HG02852 (cell line): ENCODE measurements at regions not wholly inside any gene's neighbourhood (a gene's known extent, or its start where the extent isn't known, plus 50 kb on each side); places are given as distances from the start of the nearest gene placed in this dataset.

Experiments used
- ATAC-seq: cut with Tn5 transposase; IDR thresholded peaks from one replicate; pipeline ENCODE4 v1.9.1; 2021; ENCODE audit warnings: mild to moderate bottlenecking, moderate library complexity; ENCODE audit not compliant: unreplicated experiment

DNA sequence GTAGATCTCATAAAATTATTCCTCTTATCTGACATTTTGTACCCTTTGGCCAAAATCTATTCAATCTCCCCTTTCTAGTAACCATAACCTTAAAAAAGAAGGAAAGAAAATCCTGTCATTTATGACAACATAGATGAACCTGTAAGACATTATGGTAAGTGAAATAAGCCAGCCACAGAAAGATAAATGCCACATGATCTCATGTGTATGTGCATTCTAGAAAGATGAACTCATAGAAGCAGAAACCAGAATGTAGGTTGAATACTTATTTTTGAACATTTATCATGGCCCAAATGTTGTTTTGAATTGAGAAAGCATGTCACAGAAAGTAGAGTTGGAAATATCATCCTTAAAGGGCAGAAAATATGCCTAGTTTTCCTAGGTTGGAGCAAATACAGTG is 1053.6 kb downstream of the SLC6A15 start:
- no peak for ATAC-seq

GRCh38 chr12:83856803-83857202 is 1055.8 kb downstream of the SLC6A15 start:
- ATAC-seq, result no peak

- no peak for ATAC-seq
These were observed 1062.1 kb downstream of the SLC6A15 start for GRCh38 chr12:83850531-83850930.

- no peak for ATAC-seq
These were observed 1063.9 kb downstream of the SLC6A15 start for GRCh38 chr12:83848702-83849101.

DNA sequence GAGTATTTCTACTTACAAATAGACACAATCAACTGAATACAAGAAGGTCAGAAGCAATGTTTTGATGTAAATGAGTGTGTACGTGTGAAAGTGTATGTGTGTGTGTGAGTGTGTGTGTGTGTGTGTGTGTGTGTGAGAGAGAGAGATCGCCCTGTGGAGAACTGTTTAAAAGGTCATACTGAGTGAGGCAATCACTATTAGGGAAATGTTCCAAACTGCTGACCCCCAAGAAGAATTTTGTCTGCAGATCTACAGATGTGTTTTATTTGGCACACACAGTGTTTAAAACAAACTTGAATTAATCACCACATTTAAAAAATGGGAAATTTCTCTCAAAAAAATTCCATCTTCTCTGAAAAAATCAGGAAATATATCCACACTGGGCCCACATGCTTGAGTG is 1069.1 kb downstream of the SLC6A15 start:
- no peak for ATAC-seq

- peak; percentile 44 for ATAC-seq
These were observed 1071.0 kb downstream of the SLC6A15 start for GRCh38 chr12:83841620-83842019.

GRCh38 chr12:83827860-83828259 is 1084.7 kb downstream of the SLC6A15 start:
- no peak for ATAC-seq

- ATAC-seq, result no peak
These were observed 1085.4 kb downstream of the SLC6A15 start for GRCh38 chr12:83827193-83827592.

- ATAC-seq, result peak; percentile 71
These were observed 1086.5 kb downstream of the SLC6A15 start for GRCh38 chr12:83826112-83826511.

- ATAC-seq, result peak; percentile 91
These were observed 1089.1 kb downstream of the SLC6A15 start for GRCh38 chr12:83823386-83824045.

DNA sequence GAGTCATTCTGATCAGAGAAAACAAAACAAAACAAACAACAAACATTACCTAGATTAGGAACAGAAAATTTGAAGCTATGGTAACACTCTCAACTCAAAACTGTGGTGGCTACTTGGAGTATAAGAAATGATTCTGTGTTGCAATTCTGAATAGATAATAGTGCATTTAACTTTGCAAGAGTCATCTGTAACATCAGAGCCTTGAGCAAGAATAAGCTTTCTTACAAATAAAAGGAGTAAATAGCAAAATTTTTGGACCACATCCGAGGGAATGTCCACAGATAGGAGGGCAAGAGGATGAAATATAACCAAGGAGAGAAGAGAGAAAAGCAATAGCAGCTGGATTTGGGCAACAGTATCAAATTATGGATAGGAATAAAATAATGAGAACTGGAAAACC is 1090.6 kb downstream of the SLC6A15 start:
- no peak for ATAC-seq

GRCh38 chr12:83818881-83819280 is 1093.7 kb downstream of the SLC6A15 start:
- ATAC-seq, result no peak

- no peak for ATAC-seq
These were observed 1094.9 kb downstream of the SLC6A15 start for GRCh38 chr12:83817730-83818129.

GRCh38 chr12:83808591-83808990 is 1104.0 kb downstream of the SLC6A15 start:
- ATAC-seq, result no peak

DNA sequence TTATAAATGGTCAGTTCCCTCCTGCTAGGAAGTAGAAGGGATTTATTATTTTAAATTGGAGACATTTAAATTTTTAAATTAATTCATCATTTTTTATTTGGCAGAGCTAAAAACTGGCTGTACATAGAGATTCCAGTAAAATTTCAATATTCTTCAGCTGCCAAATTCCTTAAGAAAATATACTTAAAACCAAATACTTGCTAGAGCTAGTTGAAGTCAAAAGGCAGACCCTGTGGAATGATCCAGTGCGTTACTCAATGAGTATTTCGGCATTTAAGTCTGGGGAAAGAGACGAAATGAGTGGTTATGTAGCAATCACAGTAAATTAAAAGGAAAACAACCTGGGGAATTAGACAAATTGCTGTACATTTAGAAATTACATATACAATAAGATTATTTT is 1104.7 kb downstream of the SLC6A15 start:
- ATAC-seq, result no peak

DNA sequence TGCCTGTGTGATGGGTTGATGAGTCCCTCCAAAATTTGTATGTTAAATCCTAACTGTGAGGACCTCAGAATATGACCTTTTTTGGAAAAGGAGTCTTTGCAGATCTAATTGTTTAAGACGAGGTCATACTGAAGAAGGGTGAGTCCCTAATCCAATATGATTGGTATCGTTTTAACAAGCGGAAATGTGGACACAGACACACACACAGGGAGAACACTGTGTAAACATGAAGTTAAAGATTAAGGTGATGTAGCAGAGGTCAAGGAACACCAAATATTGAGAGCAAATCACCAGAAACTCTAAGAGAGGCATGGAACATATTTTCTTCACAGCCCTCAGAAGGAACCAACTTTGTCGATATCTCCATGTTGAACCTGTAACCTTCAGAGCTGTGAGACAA is 1106.7 kb downstream of the SLC6A15 start:
- no peak for ATAC-seq

- no peak for ATAC-seq
These were observed 1107.3 kb downstream of the SLC6A15 start for GRCh38 chr12:83805156-83805772.

DNA sequence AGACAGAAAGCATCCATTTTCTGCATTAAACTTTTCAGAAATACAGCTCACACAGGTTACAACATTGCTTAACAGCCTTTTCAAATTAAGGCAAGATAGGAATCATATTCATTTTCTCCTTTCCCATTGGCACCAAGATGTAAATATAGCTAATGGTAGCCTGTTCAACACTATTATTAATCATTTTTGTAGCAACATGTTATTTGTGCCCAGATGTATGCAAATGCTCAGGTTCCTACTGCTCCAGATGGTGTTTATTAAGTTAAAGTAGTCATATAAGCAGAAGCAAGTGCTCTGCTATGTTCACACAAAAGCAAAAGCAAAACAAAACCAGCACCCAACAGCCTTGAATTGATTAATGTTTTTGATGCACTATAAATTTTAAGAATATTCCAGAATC is 1110.6 kb downstream of the SLC6A15 start:
- no peak for ATAC-seq

DNA sequence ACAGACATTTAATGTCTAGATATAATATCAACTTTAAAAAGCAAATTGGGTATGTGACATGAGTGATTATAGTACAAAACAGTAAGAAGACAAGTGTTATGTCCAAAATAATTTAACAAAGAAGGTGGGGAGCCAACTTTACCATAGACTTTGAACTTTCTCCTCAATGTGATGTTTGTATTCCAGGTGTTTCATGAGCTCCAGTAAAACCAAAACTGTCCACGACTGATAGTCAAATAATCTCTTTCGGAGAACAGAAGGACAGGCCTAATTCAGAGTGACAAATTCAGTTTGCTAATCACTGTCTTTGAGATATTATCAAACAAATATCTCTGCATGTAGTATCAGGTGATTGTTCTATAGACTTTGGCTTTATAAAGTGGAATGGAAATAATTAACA is 1112.6 kb downstream of the SLC6A15 start:
- ATAC-seq, result no peak

DNA sequence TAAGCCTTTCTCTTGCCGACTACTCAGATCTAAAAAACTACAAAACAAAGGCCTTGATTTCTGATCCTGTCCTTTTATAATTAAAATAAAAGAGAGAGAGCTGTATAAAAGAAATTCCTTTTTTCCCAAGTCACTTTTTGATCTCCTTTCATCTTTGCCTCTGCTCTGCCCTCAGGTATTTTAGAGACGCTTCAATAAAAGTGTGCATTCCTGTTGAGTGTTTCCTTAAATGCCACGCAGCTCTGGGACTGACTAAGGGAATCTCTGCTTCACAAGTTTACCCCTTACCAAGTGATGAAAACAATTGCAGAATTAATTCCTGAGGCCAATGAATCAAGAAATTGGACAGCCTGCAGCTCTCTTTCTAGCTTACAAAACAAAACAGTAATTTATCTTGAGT is 1109.8 kb downstream of the TMTC2 start:
- no peak for ATAC-seq

GRCh38 chr12:83793616-83794015 is 1106.9 kb downstream of the TMTC2 start:
- ATAC-seq, result no peak

DNA sequence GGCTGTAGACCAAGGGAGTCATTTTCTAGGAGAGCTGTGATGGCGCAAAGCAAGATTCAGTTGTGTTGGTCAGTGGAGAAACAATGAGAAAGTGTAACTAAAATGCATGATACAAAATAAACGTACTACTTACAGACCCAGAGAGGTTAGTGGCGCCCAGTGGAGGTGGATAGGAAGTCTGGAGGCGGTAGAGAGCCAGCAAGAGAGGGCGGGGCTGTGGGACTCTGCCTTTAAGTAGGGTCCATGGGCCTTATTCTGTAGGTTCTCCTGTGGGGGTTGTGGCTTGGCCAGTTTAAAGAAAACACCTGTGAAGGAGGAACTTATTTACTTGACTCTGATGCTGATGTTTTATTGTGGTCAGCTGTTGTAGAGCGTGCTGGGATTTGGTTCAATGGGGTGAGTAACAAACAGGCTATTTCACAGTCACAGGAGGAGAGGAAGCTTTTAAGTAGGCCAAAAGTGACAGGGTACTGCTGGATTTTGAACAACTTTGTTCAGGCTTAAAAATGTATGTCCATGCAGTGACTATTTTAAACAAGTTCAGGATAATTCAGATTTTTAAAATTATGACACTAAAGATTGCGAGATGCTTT is 1097.7 kb downstream of the TMTC2 start:
- ATAC-seq, result no peak
